ENCODE measurements at regions not wholly inside any gene's neighbourhood (a gene's known extent, or its start where the extent isn't known, plus 50 kb on each side); places are given as distances from the start of the nearest gene placed in this dataset.

- no peak overlapping the region for H3K4me3 Mint-ChIP-seq (ENCODE audit: unreplicated experiment)
- no peaks in the 10 kb centered on the region for H3K9me3 ChIP-seq
- CTCF ChIA-PET: no interaction called here
- no peaks in the 10 kb centered on the region for H3K27me3 ChIP-seq (replicated peaks; ENCODE audit: control insufficient read depth, insufficient read depth, low read length)
- no peak overlapping the region for H3K27ac Mint-ChIP-seq (ENCODE audit: unreplicated experiment)
- H3K36me3 ChIP-seq (ENCODE audit: control insufficient read depth, insufficient read depth, low read length): no peaks in the 10 kb centered on the region
- no peaks in the 10 kb centered on the region for H3K9me3 Mint-ChIP-seq (ENCODE audit: unreplicated experiment)
- intact Hi-C loops (cut with micrococcal nuclease; ENCODE audit: unreplicated experiment): no loop called here
- POLR2A ChIA-PET: no interaction called here
- peaks cover 17% of the 10 kb centered on the region for H3K27me3 Mint-ChIP-seq (ENCODE audit: insufficient read depth, unreplicated experiment)
- no peak overlapping the region for H3K4me3 ChIP-seq (ENCODE audit: low read depth, low read length)
- DNase-seq: no peak
- H3K4me1 Mint-ChIP-seq (ENCODE audit: low read depth, unreplicated experiment): no peaks in the 10 kb centered on the region
- no peaks in the 10 kb centered on the region for H3K4me1 ChIP-seq
- TF ChIP-seq, protein P1, sequence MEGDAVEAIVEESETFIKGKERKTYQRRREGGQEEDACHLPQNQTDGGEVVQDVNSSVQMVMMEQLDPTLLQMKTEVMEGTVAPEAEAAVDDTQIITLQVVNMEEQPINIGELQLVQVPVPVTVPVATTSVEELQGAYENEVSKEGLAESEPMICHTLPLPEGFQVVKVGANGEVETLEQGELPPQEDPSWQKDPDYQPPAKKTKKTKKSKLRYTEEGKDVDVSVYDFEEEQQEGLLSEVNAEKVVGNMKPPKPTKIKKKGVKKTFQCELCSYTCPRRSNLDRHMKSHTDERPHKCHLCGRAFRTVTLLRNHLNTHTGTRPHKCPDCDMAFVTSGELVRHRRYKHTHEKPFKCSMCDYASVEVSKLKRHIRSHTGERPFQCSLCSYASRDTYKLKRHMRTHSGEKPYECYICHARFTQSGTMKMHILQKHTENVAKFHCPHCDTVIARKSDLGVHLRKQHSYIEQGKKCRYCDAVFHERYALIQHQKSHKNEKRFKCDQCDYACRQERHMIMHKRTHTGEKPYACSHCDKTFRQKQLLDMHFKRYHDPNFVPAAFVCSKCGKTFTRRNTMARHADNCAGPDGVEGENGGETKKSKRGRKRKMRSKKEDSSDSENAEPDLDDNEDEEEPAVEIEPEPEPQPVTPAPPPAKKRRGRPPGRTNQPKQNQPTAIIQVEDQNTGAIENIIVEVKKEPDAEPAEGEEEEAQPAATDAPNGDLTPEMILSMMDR (IDR thresholded peaks at IDR 0.05; ENCODE audit: insufficient read depth in 1 of 2, low read depth in 1 of 2, low read length in 1 of 2, severe bottlenecking in 1 of 2, unreplicated experiment in 1 of 2): no peak
- no TSS peak for BruUV-seq (replicated peaks)
- no peaks in the 10 kb centered on the region for H3K36me3 Mint-ChIP-seq (ENCODE audit: insufficient read depth, unreplicated experiment)
Observed at GRCh38 chr3:70392227-70392626, 79.8 kb upstream of the MDFIC2 start.

- TF ChIP-seq, protein P1 (IDR thresholded peaks at IDR 0.05; ENCODE audit: insufficient read depth in 1 of 2, low read depth in 1 of 2, low read length in 1 of 2, severe bottlenecking in 1 of 2, unreplicated experiment in 1 of 2): no peak
- BruUV-seq (replicated peaks): no TSS peak
- no peak overlapping the region for H3K27ac Mint-ChIP-seq (ENCODE audit: unreplicated experiment)
- H3K36me3 Mint-ChIP-seq (ENCODE audit: insufficient read depth, unreplicated experiment): no peaks in the 10 kb centered on the region
- Histone ChIP-seq H3K4me1 (no peaks in the 10 kb centered on the region), H3K36me3 (ENCODE audit: control insufficient read depth, insufficient read depth, low read length) (no peaks in the 10 kb centered on the region), H3K27me3 (replicated peaks; ENCODE audit: control insufficient read depth, insufficient read depth, low read length) (no peaks in the 10 kb centered on the region), H3K4me3 (ENCODE audit: low read depth, low read length) (no peak overlapping the region), H3K9me3 (no peaks in the 10 kb centered on the region)
- intact Hi-C loops (cut with micrococcal nuclease; ENCODE audit: unreplicated experiment): no loop called here
- peaks cover 2% of the 10 kb centered on the region for H3K27me3 Mint-ChIP-seq (ENCODE audit: insufficient read depth, unreplicated experiment)
- H3K4me3 Mint-ChIP-seq (ENCODE audit: unreplicated experiment): no peak overlapping the region
- H3K4me1 Mint-ChIP-seq (ENCODE audit: low read depth, unreplicated experiment): no peaks in the 10 kb centered on the region
- ChIA-PET CTCF (no interaction called here), POLR2A (no interaction called here)
- no peak for DNase-seq
- no peaks in the 10 kb centered on the region for H3K9me3 Mint-ChIP-seq (ENCODE audit: unreplicated experiment)
Observed at GRCh38 chr3:70387889-70388288, 75.5 kb upstream of the MDFIC2 start.

- no peaks in the 10 kb centered on the region for H3K36me3 Mint-ChIP-seq (ENCODE audit: insufficient read depth, unreplicated experiment)
- Histone ChIP-seq H3K27me3 (replicated peaks; ENCODE audit: control insufficient read depth, insufficient read depth, low read length) (no peaks in the 10 kb centered on the region), H3K4me3 (ENCODE audit: low read depth, low read length) (no peak overlapping the region), H3K36me3 (ENCODE audit: control insufficient read depth, insufficient read depth, low read length) (no peaks in the 10 kb centered on the region), H3K4me1 (no peaks in the 10 kb centered on the region), H3K9me3 (no peaks in the 10 kb centered on the region)
- BruUV-seq (replicated peaks): no TSS peak
- no peak overlapping the region for H3K27ac Mint-ChIP-seq (ENCODE audit: unreplicated experiment)
- TF ChIP-seq, protein P1 (IDR thresholded peaks at IDR 0.05; ENCODE audit: insufficient read depth in 1 of 2, low read depth in 1 of 2, low read length in 1 of 2, severe bottlenecking in 1 of 2, unreplicated experiment in 1 of 2): no peak
- no peak overlapping the region for H3K4me3 Mint-ChIP-seq (ENCODE audit: unreplicated experiment)
- H3K27me3 Mint-ChIP-seq (ENCODE audit: insufficient read depth, unreplicated experiment): peaks cover 2% of the 10 kb centered on the region
- ChIA-PET POLR2A (no interaction called here), CTCF (no interaction called here)
- no peaks in the 10 kb centered on the region for H3K9me3 Mint-ChIP-seq (ENCODE audit: unreplicated experiment)
- intact Hi-C loops (cut with micrococcal nuclease; ENCODE audit: unreplicated experiment): no loop called here
- H3K4me1 Mint-ChIP-seq (ENCODE audit: low read depth, unreplicated experiment): no peaks in the 10 kb centered on the region
- DNase-seq: no peak
Observed at GRCh38 chr3:70386846-70387245, 74.4 kb upstream of the MDFIC2 start.

All from Caco-2 (cell line).